ENCODE measurements at regions not wholly inside any gene's neighbourhood (a gene's known extent, or its start where the extent isn't known, plus 50 kb on each side); places are given as distances from the start of the nearest gene placed in this dataset.
"Not testable (repeated sequence)": the region's sequence is repeated elsewhere in the genome, so short reads cannot be mapped to it uniquely, and the experiment has no call there.

DNA sequence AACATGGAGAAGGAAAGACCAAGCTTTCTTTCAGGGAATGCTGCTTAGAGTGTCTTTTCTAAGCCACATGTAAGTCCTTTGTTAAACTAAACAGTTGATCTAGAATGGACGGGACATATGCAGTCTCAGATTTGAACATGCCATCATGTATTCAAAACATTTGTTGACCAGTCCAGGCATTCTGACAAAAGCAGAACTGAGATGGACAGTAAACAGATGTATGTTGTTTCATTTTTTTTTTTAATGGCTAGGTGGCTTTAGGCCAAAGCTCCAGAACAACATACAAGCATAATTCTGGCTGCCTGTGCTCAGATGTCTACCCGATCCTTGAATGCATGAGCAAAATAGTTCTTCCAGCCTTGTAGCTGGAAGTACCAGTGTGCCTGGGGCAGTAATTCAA lies 1211.4 kb upstream of the FAM98A start:
- Histone ChIP-seq H3K27ac (no peak overlapping the region), H3K9me3 (no peaks in the 10 kb centered on the region), H3K36me3 (no peaks in the 10 kb centered on the region), H3K4me1 (no peaks in the 10 kb centered on the region), H3K4me3 (no peak overlapping the region), H3K27me3 (no peaks in the 10 kb centered on the region)
- no peak for ATAC-seq
- DNase-seq = no peak
- intact Hi-C loops (cut with DNase I) = no loop called here
- WGBS, 2 donors = 68 to 75% methylated on average over 2 of the region's 2 CpGs
- TF ChIP-seq, protein P1, sequence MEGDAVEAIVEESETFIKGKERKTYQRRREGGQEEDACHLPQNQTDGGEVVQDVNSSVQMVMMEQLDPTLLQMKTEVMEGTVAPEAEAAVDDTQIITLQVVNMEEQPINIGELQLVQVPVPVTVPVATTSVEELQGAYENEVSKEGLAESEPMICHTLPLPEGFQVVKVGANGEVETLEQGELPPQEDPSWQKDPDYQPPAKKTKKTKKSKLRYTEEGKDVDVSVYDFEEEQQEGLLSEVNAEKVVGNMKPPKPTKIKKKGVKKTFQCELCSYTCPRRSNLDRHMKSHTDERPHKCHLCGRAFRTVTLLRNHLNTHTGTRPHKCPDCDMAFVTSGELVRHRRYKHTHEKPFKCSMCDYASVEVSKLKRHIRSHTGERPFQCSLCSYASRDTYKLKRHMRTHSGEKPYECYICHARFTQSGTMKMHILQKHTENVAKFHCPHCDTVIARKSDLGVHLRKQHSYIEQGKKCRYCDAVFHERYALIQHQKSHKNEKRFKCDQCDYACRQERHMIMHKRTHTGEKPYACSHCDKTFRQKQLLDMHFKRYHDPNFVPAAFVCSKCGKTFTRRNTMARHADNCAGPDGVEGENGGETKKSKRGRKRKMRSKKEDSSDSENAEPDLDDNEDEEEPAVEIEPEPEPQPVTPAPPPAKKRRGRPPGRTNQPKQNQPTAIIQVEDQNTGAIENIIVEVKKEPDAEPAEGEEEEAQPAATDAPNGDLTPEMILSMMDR (IDR thresholded peaks at IDR 0.05) = no peak

DNA sequence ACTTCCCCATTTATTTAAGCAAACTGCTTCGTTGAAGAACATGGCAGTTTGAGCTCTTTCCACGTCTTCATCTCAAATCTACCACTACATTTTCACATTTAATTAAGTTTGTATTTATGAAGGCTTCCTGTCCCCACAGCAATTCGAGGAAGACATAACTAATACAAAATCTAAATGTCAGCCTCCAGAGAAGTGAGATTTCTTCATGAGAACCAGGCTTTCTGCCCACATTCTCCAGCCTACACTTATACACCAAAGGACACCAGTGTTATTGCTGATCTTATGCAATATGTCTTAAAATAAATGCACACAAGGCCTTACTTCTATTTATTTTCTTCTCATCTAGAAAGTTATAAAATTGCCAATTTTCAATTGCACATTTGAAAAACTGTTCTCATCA lies 1209.3 kb upstream of the FAM98A start:
- H3K36me3 ChIP-seq = no peaks in the 10 kb centered on the region
- H3K27me3 ChIP-seq = no peaks in the 10 kb centered on the region
- no peaks in the 10 kb centered on the region for H3K4me1 ChIP-seq
- WGBS, 2 donors = 62 to 68% methylated on average over 3 of the region's 3 CpGs
- no peak for DNase-seq
- no peak for ATAC-seq
- intact Hi-C loops (cut with DNase I) = no loop called here
- no peak overlapping the region for H3K27ac ChIP-seq
- no peak overlapping the region for H3K4me3 ChIP-seq
- no peaks in the 10 kb centered on the region for H3K9me3 ChIP-seq
- TF ChIP-seq, protein P1 (IDR thresholded peaks at IDR 0.05) = no peak

- H3K27ac ChIP-seq = no peak overlapping the region
- H3K27me3 ChIP-seq = no peaks in the 10 kb centered on the region
- no peaks in the 10 kb centered on the region for H3K4me1 ChIP-seq
- no peaks in the 10 kb centered on the region for H3K9me3 ChIP-seq
- ATAC-seq (no peak), DNase-seq (no peak)
- H3K36me3 ChIP-seq = no peaks in the 10 kb centered on the region
- intact Hi-C loops (cut with DNase I) = no loop called here
- TF ChIP-seq, protein P1 (IDR thresholded peaks at IDR 0.05) = no peak
- no peak overlapping the region for H3K4me3 ChIP-seq
Observed at GRCh38 chr2:34806891-34807290, 1207.8 kb upstream of the FAM98A start.

DNA sequence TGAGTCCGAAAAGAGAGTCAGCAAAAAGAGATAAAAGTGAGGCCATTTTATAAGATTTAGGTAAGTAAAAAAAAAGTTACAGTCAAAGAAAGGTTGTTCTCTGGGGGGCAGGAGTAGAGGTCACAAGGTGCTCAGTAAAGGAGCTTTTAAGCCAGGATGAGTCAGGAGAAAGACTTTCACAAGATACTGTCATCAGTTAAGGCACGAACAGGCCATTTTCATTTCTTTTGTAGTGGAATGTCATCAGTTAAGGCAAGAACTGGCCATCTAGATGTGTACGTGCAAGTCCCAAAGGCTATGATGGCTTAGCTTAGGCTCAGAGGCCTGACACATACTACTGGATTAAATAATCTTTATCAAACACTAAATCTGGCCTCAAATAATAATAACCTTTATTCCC lies 1207.3 kb upstream of the FAM98A start:
- DNase-seq (no peak), ATAC-seq (no peak)
- no peak overlapping the region for H3K4me3 ChIP-seq
- no peaks in the 10 kb centered on the region for H3K36me3 ChIP-seq
- WGBS, 2 donors = 81 to 85% methylated on average over 3 of the region's 3 CpGs
- no peaks in the 10 kb centered on the region for H3K4me1 ChIP-seq
- H3K9me3 ChIP-seq = no peaks in the 10 kb centered on the region
- no peak overlapping the region for H3K27ac ChIP-seq
- TF ChIP-seq, protein P1 (IDR thresholded peaks at IDR 0.05) = no peak
- intact Hi-C loops (cut with DNase I) = no loop called here
- H3K27me3 ChIP-seq = no peaks in the 10 kb centered on the region

GRCh38 chr2:34799556-34799955 lies 1200.5 kb upstream of the FAM98A start:
- no peak overlapping the region for H3K27ac ChIP-seq
- no peak for ATAC-seq
- intact Hi-C loops (cut with DNase I) = no loop called here
- no peaks in the 10 kb centered on the region for H3K4me1 ChIP-seq
- no peaks in the 10 kb centered on the region for H3K36me3 ChIP-seq
- H3K27me3 ChIP-seq = no peaks in the 10 kb centered on the region
- TF ChIP-seq, protein P1 (IDR thresholded peaks at IDR 0.05) = no peak
- DNase-seq = no peak
- H3K4me3 ChIP-seq = no peak overlapping the region
- no peaks in the 10 kb centered on the region for H3K9me3 ChIP-seq

DNA sequence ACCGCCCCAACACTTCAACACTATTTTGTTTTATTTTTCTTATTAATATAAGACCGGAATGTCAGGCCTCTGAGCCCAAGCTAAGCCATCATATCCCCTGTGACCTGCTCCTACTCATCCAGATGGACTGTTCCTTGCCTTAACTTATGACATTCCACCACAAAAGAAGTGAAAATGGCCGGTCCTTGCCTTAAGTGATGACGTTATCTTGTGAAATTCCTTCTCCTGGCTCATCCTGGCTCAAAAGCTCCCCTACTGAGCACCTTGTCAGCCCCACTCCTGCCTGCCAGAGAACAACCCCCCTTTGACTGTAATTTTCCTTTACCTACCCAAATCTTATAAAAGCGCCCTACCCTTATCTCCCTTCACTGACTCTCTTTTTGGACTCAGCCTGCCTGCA lies 1196.5 kb upstream of the FAM98A start:
- H3K36me3 ChIP-seq; H3K27ac ChIP-seq; H3K4me3 ChIP-seq; DNase-seq; intact Hi-C loops (cut with DNase I); H3K27me3 ChIP-seq; H3K4me1 ChIP-seq; H3K9me3 ChIP-seq; ATAC-seq: not testable (repeated sequence)
- WGBS, 2 donors = 64 to 70% methylated on average over 5 of the region's 5 CpGs

Measured in heart right ventricle (tissue), 16 donors.